Lung (tissue), 11 donors: ENCODE measurements at regions not wholly inside any gene's neighbourhood (a gene's known extent, or its start where the extent isn't known, plus 50 kb on each side); places are given as distances from the start of the nearest gene placed in this dataset.

Source experiments
- ATAC-seq: fragments of 200-7000 bp; cut with Tn5 transposase; one replicate; pipeline ENCODE4 v1.9.1; 2020; ENCODE audit warnings: moderate number of reproducible peaks; ENCODE audit not compliant: insufficient read depth, low FRiP score
- DNase-seq, 3 donors: peaks; one replicate each; pipeline ENCODE4 v3.0.0-alpha.2; 2013 to 2017
- H3K27ac ChIP-seq, 2 donors: one replicate each; pipeline ENCODE4 v1.5.1; 2013; ENCODE audit warnings: mild to moderate bottlenecking in 2 of 2, moderate library complexity in 2 of 2, control low read depth in 1 of 2, inconsistent platforms in 1 of 2, low read depth in 1 of 2, low read length in 1 of 2
- H3K27me3 ChIP-seq, 3 donors: one replicate each; pipeline ENCODE4 v1.5.1; 2013; ENCODE audit warnings: low read length in 2 of 3; ENCODE audit not compliant: control insufficient read depth in 3 of 3, insufficient read depth in 3 of 3
- H3K36me3 ChIP-seq, 4 donors: one replicate each; pipeline ENCODE4 v1.5.1; 2013; ENCODE audit warnings: low read length in 4 of 4, mild to moderate bottlenecking in 1 of 4, moderate library complexity in 1 of 4; ENCODE audit not compliant: control insufficient read depth in 4 of 4, insufficient read depth in 4 of 4
- H3K4me1 ChIP-seq, 5 donors: one replicate each; pipeline ENCODE4 v1.5.1; 2013; ENCODE audit warnings: low read length in 5 of 5, mild to moderate bottlenecking in 2 of 5, moderate library complexity in 1 of 5; ENCODE audit not compliant: control insufficient read depth in 5 of 5, insufficient read depth in 5 of 5
- H3K4me3 ChIP-seq: one replicate; pipeline ENCODE4 v1.5.1; 2013; ENCODE audit warnings: mild to moderate bottlenecking, control low read depth, moderate library complexity
- H3K9ac ChIP-seq, 2 donors: one replicate each; pipeline ENCODE4 v1.5.1; 2013; ENCODE audit warnings: low read length in 2 of 2, control low read depth in 1 of 2; ENCODE audit not compliant: insufficient read depth in 1 of 2
- H3K9me3 ChIP-seq, 4 donors: one replicate each; pipeline ENCODE4 v1.5.1; 2013; ENCODE audit warnings: low read length in 3 of 4, mild to moderate bottlenecking in 1 of 4, moderate library complexity in 1 of 4; ENCODE audit not compliant: control insufficient read depth in 4 of 4, insufficient read depth in 3 of 4
- CTCF ChIP-seq: IDR thresholded peaks from 2 replicates; pipeline ENCODE4 v1.5.1; 2012; ENCODE audit warnings: mild to moderate bottlenecking; ENCODE audit errors: control extremely low read depth, extremely low read depth
- WGBS, 2 donors: extraction: QIAGEN DNeasy Blood & Tissue Kit; methylation state at CpG; one replicate each; pipeline ENCODE4 v1.1.7; 2013; 5-methylcytosine and 5-hydroxymethylcytosine counted together
- donor health status: control.
- donor health status: control.
- donor health status: Bipolar disorder and iron deficiency.
- donor health status: healthy.
- donor health status: DM: yes; HTN: yes; CAD: no.

- Histone ChIP-seq H3K4me1 (no peaks in the 10 kb centered on the region), H3K9me3 (no peaks in the 10 kb centered on the region), H3K27me3 (peaks cover 0 to 88% (median 10%) of the 10 kb centered on the region in 3 donors), H3K27ac (no peak overlapping the region), H3K36me3 (no peaks in the 10 kb centered on the region), H3K4me3 (no peak overlapping the region), H3K9ac (no peak overlapping the region)
- no peak for TF ChIP-seq CTCF
- 65 to 81% methylated on average over 6 of the region's 6 CpGs for WGBS, 2 donors
- no peak for DNase-seq
- ATAC-seq, result no peak
Measured at GRCh38 chr10:8325024-8325980, 270.8 kb downstream of the GATA3 start.

GRCh38 chr10:8326396-8327139 is 272.1 kb downstream of the GATA3 start:
- no peak overlapping the region for H3K9ac ChIP-seq
- no peaks in the 10 kb centered on the region for H3K4me1 ChIP-seq
- no peak overlapping the region for H3K4me3 ChIP-seq
- TF ChIP-seq CTCF, result no peak
- DNase-seq (no peak), ATAC-seq (no peak)
- WGBS, 2 donors, result 47 to 58% methylated on average over 18 of the region's 18 CpGs
- no peaks in the 10 kb centered on the region for H3K36me3 ChIP-seq
- no peak overlapping the region for H3K27ac ChIP-seq
- peaks cover 0 to 87% (median 9%) of the 10 kb centered on the region in 3 donors for H3K27me3 ChIP-seq
- H3K9me3 ChIP-seq, result no peaks in the 10 kb centered on the region

GRCh38 chr10:8327140-8327423 is 272.6 kb downstream of the GATA3 start:
- no peak for ATAC-seq
- 69 to 79% methylated on average over 1 of the region's 1 CpG for WGBS, 2 donors
- TF ChIP-seq CTCF, result no peak

More at GRCh38 chr10:8327140-8327423, 272.6 kb downstream of the GATA3 start:
- Histone ChIP-seq H3K4me3 (no peak overlapping the region), H3K9ac (no peak overlapping the region), H3K36me3 (no peaks in the 10 kb centered on the region), H3K4me1 (peaks cover 0 to under 1% (median 0%) of the 10 kb centered on the region in 5 donors), H3K27me3 (peaks cover 0 to 87% (median 10%) of the 10 kb centered on the region in 3 donors), H3K9me3 (no peaks in the 10 kb centered on the region), H3K27ac (no peak overlapping the region)
- DNase-seq, result no peak
